Lower lobe of right lung (tissue), 2 donors: ENCODE measurements at regions not wholly inside any gene's neighbourhood (a gene's known extent, or its start where the extent isn't known, plus 50 kb on each side); places are given as distances from the start of the nearest gene placed in this dataset.

ENCODE experiments used
- ATAC-seq, 2 donors: fragments of 200-7000 bp; cut with Tn5 transposase; one replicate each; pipeline ENCODE4 v1.9.1; 2020 to 2022; ENCODE audit warnings: mild to moderate bottlenecking in 2 of 2, moderate library complexity in 2 of 2
- DNase-seq: peaks from one replicate; pipeline ENCODE4 v3.0.0-alpha.2; 2020
- H3K27ac ChIP-seq: fragments of 200-600 bp; one replicate; pipeline ENCODE4 v1.8.0; 2022
- H3K27me3 ChIP-seq: fragments of 200-600 bp; one replicate; pipeline ENCODE4 v1.8.0; 2022; ENCODE audit warnings: low read depth
- H3K36me3 ChIP-seq: fragments of 200-600 bp; one replicate; pipeline ENCODE4 v1.8.0; 2022; ENCODE audit warnings: mild to moderate bottlenecking
- H3K4me1 ChIP-seq: fragments of 200-600 bp; one replicate; pipeline ENCODE4 v1.8.0; 2022
- H3K4me3 ChIP-seq: fragments of 200-600 bp; one replicate; pipeline ENCODE4 v1.8.0; 2022; ENCODE audit warnings: mild to moderate bottlenecking
- H3K9me3 ChIP-seq: fragments of 200-600 bp; one replicate; pipeline ENCODE4 v1.8.0; 2022
- CTCF ChIP-seq: fragments of 200-600 bp; IDR thresholded peaks from one replicate; pipeline ENCODE4 v1.8.0; 2022; ENCODE audit warnings: antibody characterized with exemption, mild to moderate bottlenecking
- intact Hi-C: fragments of 100-400 bp; cut with DNase I; formaldehyde crosslinking; loops from one replicate; pipeline ENCODE4 v1.11.0; 2022
- donor health status: DM: no; HTN: yes; CAD: no; lungs with severe emphysema.

- no peak for DNase-seq
- intact Hi-C loops, result no loop called here
Measured at GRCh38 chr13:39856714-39857113, 201.3 kb downstream of the COG6 start.

GRCh38 chr13:39858794-39859193, 203.3 kb downstream of the COG6 start:
- H3K4me1 ChIP-seq, result no peaks in the 10 kb centered on the region
- ATAC-seq (no peak), DNase-seq (no peak)
- no peaks in the 10 kb centered on the region for H3K36me3 ChIP-seq
- no peak overlapping the region for H3K4me3 ChIP-seq
- no peak overlapping the region for H3K27ac ChIP-seq
- no peak for TF ChIP-seq CTCF
- no peaks in the 10 kb centered on the region for H3K9me3 ChIP-seq
- no peaks in the 10 kb centered on the region for H3K27me3 ChIP-seq
- intact Hi-C loops, result no loop called here

More at GRCh38 chr13:39856714-39857113, 201.3 kb downstream of the COG6 start:
- no peak for ATAC-seq
- TF ChIP-seq CTCF, result no peak
- Histone ChIP-seq H3K4me1 (no peaks in the 10 kb centered on the region), H3K27ac (no peak overlapping the region), H3K9me3 (peaks cover 1% of the 10 kb centered on the region), H3K27me3 (no peaks in the 10 kb centered on the region), H3K4me3 (no peak overlapping the region), H3K36me3 (no peaks in the 10 kb centered on the region)

GRCh38 chr13:39859898-39860297, 204.4 kb downstream of the COG6 start:
- ATAC-seq, result no peak
- Histone ChIP-seq H3K27ac (no peak overlapping the region), H3K27me3 (no peaks in the 10 kb centered on the region), H3K4me1 (no peaks in the 10 kb centered on the region), H3K9me3 (no peaks in the 10 kb centered on the region), H3K36me3 (no peaks in the 10 kb centered on the region), H3K4me3 (no peak overlapping the region)
- intact Hi-C loops, result no loop called here
- no peak for DNase-seq
- no peak for TF ChIP-seq CTCF

- Histone ChIP-seq H3K4me3 (no peak overlapping the region), H3K4me1 (no peaks in the 10 kb centered on the region), H3K9me3 (no peaks in the 10 kb centered on the region), H3K27ac (no peak overlapping the region), H3K27me3 (no peaks in the 10 kb centered on the region), H3K36me3 (no peaks in the 10 kb centered on the region)
- intact Hi-C loops, result no loop called here
- no peak for DNase-seq
- ATAC-seq, result no peak
- TF ChIP-seq CTCF, result no peak
Measured at GRCh38 chr13:39862900-39863299, 207.4 kb downstream of the COG6 start.

- no peak overlapping the region for H3K27ac ChIP-seq
- intact Hi-C loops, result no loop called here
- no peaks in the 10 kb centered on the region for H3K9me3 ChIP-seq
- DNase-seq (no peak), ATAC-seq (no peak)
- no peaks in the 10 kb centered on the region for H3K4me1 ChIP-seq
- TF ChIP-seq CTCF, result no peak
- no peak overlapping the region for H3K4me3 ChIP-seq
- H3K36me3 ChIP-seq, result no peaks in the 10 kb centered on the region
- H3K27me3 ChIP-seq, result no peaks in the 10 kb centered on the region
Measured at GRCh38 chr13:39864221-39864620, 208.8 kb downstream of the COG6 start.

- Histone ChIP-seq H3K27me3 (no peaks in the 10 kb centered on the region), H3K4me3 (no peak overlapping the region), H3K27ac (no peak overlapping the region), H3K36me3 (no peaks in the 10 kb centered on the region), H3K4me1 (no peaks in the 10 kb centered on the region), H3K9me3 (no peaks in the 10 kb centered on the region)
- DNase-seq (no peak), ATAC-seq (no peak)
- TF ChIP-seq CTCF, result no peak
- intact Hi-C loops, result no loop called here
Measured at GRCh38 chr13:39866722-39867121, 211.3 kb downstream of the COG6 start.
